LoVo (cell line): ENCODE measurements at regions not wholly inside any gene's neighbourhood (a gene's known extent, or its start where the extent isn't known, plus 50 kb on each side); places are given as distances from the start of the nearest gene placed in this dataset.
A peak's percentile ranks its signal among the peaks of the same experiment; 100 is the strongest.

ENCODE experiments used
- DNase-seq: peaks from one replicate; pipeline ENCODE4 v3.0.0-alpha.2; 2016; ENCODE audit warnings: low spot score

GRCh38 chr4:108365551-108365950 is 196.8 kb upstream of the LEF1 start:
- DNase-seq: no peak

GRCh38 chr4:108361886-108362285 is 193.2 kb upstream of the LEF1 start:
- no peak for DNase-seq

- DNase-seq: no peak
Measured at GRCh38 chr4:108361446-108361820, 192.7 kb upstream of the LEF1 start.

GRCh38 chr4:108360754-108361445 is 192.2 kb upstream of the LEF1 start:
- DNase-seq: no peak

GRCh38 chr4:108359986-108360681 is 191.4 kb upstream of the LEF1 start:
- DNase-seq: no peak

GRCh38 chr4:108359130-108359985 is 190.6 kb upstream of the LEF1 start:
- DNase-seq: no peak

GRCh38 chr4:108355902-108356535 is 187.3 kb upstream of the LEF1 start:
- no peak for DNase-seq

- no peak for DNase-seq
Measured at GRCh38 chr4:108355186-108355901, 186.6 kb upstream of the LEF1 start.

GRCh38 chr4:108352664-108353308 is 184.1 kb upstream of the LEF1 start:
- DNase-seq: peak; percentile 52

- DNase-seq: no peak
Measured at GRCh38 chr4:108351791-108352190, 183.1 kb upstream of the LEF1 start.

- DNase-seq: no peak
Measured at GRCh38 chr4:108350332-108350731, 181.6 kb upstream of the LEF1 start.

- no peak for DNase-seq
Measured at GRCh38 chr4:108346818-108347210, 178.1 kb upstream of the LEF1 start.

GRCh38 chr4:108345862-108346817 is 177.4 kb upstream of the LEF1 start:
- no peak for DNase-seq

- no peak for DNase-seq
Measured at GRCh38 chr4:108342325-108342970, 173.7 kb upstream of the LEF1 start.

GRCh38 chr4:108337923-108338322 is 169.2 kb upstream of the LEF1 start:
- peak; percentile 17 for DNase-seq

GRCh38 chr4:108336076-108336475 is 167.3 kb upstream of the LEF1 start:
- no peak for DNase-seq

- no peak for DNase-seq
Measured at GRCh38 chr4:108335081-108335480, 166.3 kb upstream of the LEF1 start.

- DNase-seq: no peak
Measured at GRCh38 chr4:108334031-108334430, 165.3 kb upstream of the LEF1 start.

GRCh38 chr4:108333353-108333942 is 164.7 kb upstream of the LEF1 start:
- DNase-seq: no peak
